Stimulated activated effector memory CD8-positive, alpha-beta T cell treated with anti-CD3 and anti-CD28 coated beads, Interleukin-12 subunit alpha, Interleukin-12 subunit beta, amount 100 ng/mL, for 72 hours (primary cell): ENCODE measurements at regions not wholly inside any gene's neighbourhood (a gene's known extent, or its start where the extent isn't known, plus 50 kb on each side); places are given as distances from the start of the nearest gene placed in this dataset.
A peak's percentile ranks its signal among the peaks of the same experiment; 100 is the strongest.

Experiments used
- ATAC-seq: fragments of 150-1000 bp; cut with Tn5 transposase; 2 replicates; pipeline ENCODE4 v1.10.0; 2021
- DNase-seq, 2 donors: peaks; one replicate each; pipeline ENCODE4 v3.0.0; 2021 to 2022; ENCODE audit warnings: low spot score in 2 of 2
- H3K27ac Mint-ChIP-seq: one replicate; pipeline ENCODE4 v1.8.0; 2022; ENCODE audit warnings: mild to moderate bottlenecking, mixed read lengths
- H3K36me3 Mint-ChIP-seq: one replicate; pipeline ENCODE4 v1.8.0; 2022; ENCODE audit warnings: mild to moderate bottlenecking, mixed read lengths
- H3K4me1 Mint-ChIP-seq: one replicate; pipeline ENCODE4 v1.8.0; 2022; ENCODE audit warnings: mixed read lengths
- H3K4me3 Mint-ChIP-seq: one replicate; pipeline ENCODE4 v1.8.0; 2022; ENCODE audit warnings: mild to moderate bottlenecking, mixed read lengths
- H3K9me3 Mint-ChIP-seq: one replicate; pipeline ENCODE4 v1.8.0; 2022; ENCODE audit warnings: mixed read lengths

GRCh38 chr6:1066449-1067090 is 245.3 kb upstream of the FOXQ1 start:
- H3K4me1 Mint-ChIP-seq: no peaks in the 10 kb centered on the region
- no peak overlapping the region for H3K27ac Mint-ChIP-seq
- DNase-seq: no peak
- no peaks in the 10 kb centered on the region for H3K9me3 Mint-ChIP-seq
- no peak overlapping the region for H3K4me3 Mint-ChIP-seq
- no peak for ATAC-seq
- no peaks in the 10 kb centered on the region for H3K36me3 Mint-ChIP-seq

- Mint-ChIP-seq H3K9me3 (no peaks in the 10 kb centered on the region), H3K36me3 (no peaks in the 10 kb centered on the region), H3K27ac (no peak overlapping the region), H3K4me1 (no peaks in the 10 kb centered on the region), H3K4me3 (no peak overlapping the region)
- ATAC-seq (no peak), DNase-seq (no peak)
Observed at GRCh38 chr6:1065986-1066385, 245.9 kb upstream of the FOXQ1 start.

- Mint-ChIP-seq H3K4me3 (no peak overlapping the region), H3K9me3 (no peaks in the 10 kb centered on the region), H3K27ac (no peak overlapping the region), H3K36me3 (no peaks in the 10 kb centered on the region), H3K4me1 (no peaks in the 10 kb centered on the region)
- ATAC-seq (no peak), DNase-seq (no peak)
Observed at GRCh38 chr6:1063671-1064355, 248.1 kb upstream of the FOXQ1 start.

GRCh38 chr6:1062786-1063545 is 248.9 kb upstream of the FOXQ1 start:
- no peak overlapping the region for H3K27ac Mint-ChIP-seq
- H3K4me3 Mint-ChIP-seq: no peak overlapping the region
- ATAC-seq (no peak), DNase-seq (no peak)
- no peaks in the 10 kb centered on the region for H3K36me3 Mint-ChIP-seq
- H3K4me1 Mint-ChIP-seq: no peaks in the 10 kb centered on the region
- H3K9me3 Mint-ChIP-seq: no peaks in the 10 kb centered on the region

GRCh38 chr6:1059596-1059995 is 252.3 kb upstream of the FOXQ1 start:
- no peak for ATAC-seq

GRCh38 chr6:1057490-1058135 is 254.3 kb upstream of the FOXQ1 start:
- no peak for ATAC-seq
- H3K4me1 Mint-ChIP-seq: no peaks in the 10 kb centered on the region
- DNase-seq: no peak
- no peaks in the 10 kb centered on the region for H3K36me3 Mint-ChIP-seq
- no peak overlapping the region for H3K4me3 Mint-ChIP-seq
- no peaks in the 10 kb centered on the region for H3K9me3 Mint-ChIP-seq
- H3K27ac Mint-ChIP-seq: no peak overlapping the region

More at GRCh38 chr6:1059596-1059995, 252.3 kb upstream of the FOXQ1 start:
- H3K36me3 Mint-ChIP-seq: no peaks in the 10 kb centered on the region
- no peaks in the 10 kb centered on the region for H3K4me1 Mint-ChIP-seq
- H3K4me3 Mint-ChIP-seq: no peak overlapping the region
- no peak overlapping the region for H3K27ac Mint-ChIP-seq
- DNase-seq: no peak
- no peaks in the 10 kb centered on the region for H3K9me3 Mint-ChIP-seq

GRCh38 chr6:1055015-1055921 is 256.6 kb upstream of the FOXQ1 start:
- ATAC-seq: no peak
- no peaks in the 10 kb centered on the region for H3K9me3 Mint-ChIP-seq
- H3K4me1 Mint-ChIP-seq: no peaks in the 10 kb centered on the region
- DNase-seq: no peak
- H3K36me3 Mint-ChIP-seq: no peaks in the 10 kb centered on the region
- no peak overlapping the region for H3K27ac Mint-ChIP-seq
- no peak overlapping the region for H3K4me3 Mint-ChIP-seq

- ATAC-seq (no peak), DNase-seq (no peak)
- no peaks in the 10 kb centered on the region for H3K9me3 Mint-ChIP-seq
- H3K4me3 Mint-ChIP-seq: no peak overlapping the region
- H3K27ac Mint-ChIP-seq: no peak overlapping the region
- H3K4me1 Mint-ChIP-seq: no peaks in the 10 kb centered on the region
- no peaks in the 10 kb centered on the region for H3K36me3 Mint-ChIP-seq
Observed at GRCh38 chr6:1054653-1055014, 257.3 kb upstream of the FOXQ1 start.

GRCh38 chr6:1053586-1053985 is 258.3 kb upstream of the FOXQ1 start:
- ATAC-seq (peak; percentile 56), DNase-seq (no peak)
- Mint-ChIP-seq H3K9me3 (no peaks in the 10 kb centered on the region), H3K36me3 (no peaks in the 10 kb centered on the region), H3K27ac (no peak overlapping the region), H3K4me1 (no peaks in the 10 kb centered on the region), H3K4me3 (no peak overlapping the region)

- ATAC-seq: no peak
- DNase-seq: no peak
- no peaks in the 10 kb centered on the region for H3K4me1 Mint-ChIP-seq
- H3K36me3 Mint-ChIP-seq: no peaks in the 10 kb centered on the region
- no peak overlapping the region for H3K4me3 Mint-ChIP-seq
- no peaks in the 10 kb centered on the region for H3K9me3 Mint-ChIP-seq
- no peak overlapping the region for H3K27ac Mint-ChIP-seq
Observed at GRCh38 chr6:1052262-1052661, 259.6 kb upstream of the FOXQ1 start.

- no peaks in the 10 kb centered on the region for H3K9me3 Mint-ChIP-seq
- H3K36me3 Mint-ChIP-seq: no peaks in the 10 kb centered on the region
- no peaks in the 10 kb centered on the region for H3K4me1 Mint-ChIP-seq
- no peak overlapping the region for H3K4me3 Mint-ChIP-seq
- ATAC-seq (no peak), DNase-seq (no peak)
- no peak overlapping the region for H3K27ac Mint-ChIP-seq
Observed at GRCh38 chr6:1049900-1050299, 262.0 kb upstream of the FOXQ1 start.

GRCh38 chr6:1049170-1049569 is 262.7 kb upstream of the FOXQ1 start:
- no peaks in the 10 kb centered on the region for H3K4me1 Mint-ChIP-seq
- H3K4me3 Mint-ChIP-seq: no peak overlapping the region
- DNase-seq (no peak), ATAC-seq (no peak)
- H3K36me3 Mint-ChIP-seq: no peaks in the 10 kb centered on the region
- no peaks in the 10 kb centered on the region for H3K9me3 Mint-ChIP-seq
- no peak overlapping the region for H3K27ac Mint-ChIP-seq

- DNase-seq: no peak
- no peaks in the 10 kb centered on the region for H3K9me3 Mint-ChIP-seq
- ATAC-seq: no peak
- no peaks in the 10 kb centered on the region for H3K4me1 Mint-ChIP-seq
- no peak overlapping the region for H3K4me3 Mint-ChIP-seq
- H3K27ac Mint-ChIP-seq: no peak overlapping the region
- H3K36me3 Mint-ChIP-seq: no peaks in the 10 kb centered on the region
Observed at GRCh38 chr6:1047981-1048541, 263.8 kb upstream of the FOXQ1 start.

- DNase-seq (no peak), ATAC-seq (no peak)
- H3K4me1 Mint-ChIP-seq: no peaks in the 10 kb centered on the region
- no peak overlapping the region for H3K4me3 Mint-ChIP-seq
- no peaks in the 10 kb centered on the region for H3K36me3 Mint-ChIP-seq
- H3K27ac Mint-ChIP-seq: no peak overlapping the region
- peaks cover 3% of the 10 kb centered on the region for H3K9me3 Mint-ChIP-seq
Observed at GRCh38 chr6:1045239-1045638, 266.7 kb upstream of the FOXQ1 start.
